ENCODE measurements at regions not wholly inside any gene's neighbourhood (a gene's known extent, or its start where the extent isn't known, plus 50 kb on each side); places are given as distances from the start of the nearest gene placed in this dataset.

DNA sequence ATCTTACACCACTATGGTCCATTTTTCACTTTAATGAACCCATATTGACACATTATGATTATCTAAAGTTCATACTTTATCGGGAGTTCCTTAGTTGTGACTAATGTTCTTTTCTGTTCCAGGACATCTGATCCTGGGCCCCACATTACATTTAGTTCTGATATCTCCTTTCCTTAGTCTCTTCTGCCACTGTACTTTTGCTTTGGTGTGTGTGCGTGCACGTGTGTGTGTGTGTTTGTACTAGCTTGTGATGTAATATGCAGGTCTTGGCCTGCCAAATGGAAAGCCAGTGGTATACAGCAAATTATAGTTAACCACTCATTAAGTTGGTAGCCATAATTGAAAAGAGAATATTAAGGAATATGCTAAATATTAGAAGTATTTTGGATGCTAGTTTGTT, 88.0 kb downstream of the CDC42EP3 start:
- Histone ChIP-seq H3K27ac (ENCODE audit: low read depth, low read length, poor library complexity, severe bottlenecking) (no peak overlapping the region), H3K9ac (ENCODE audit: low read length) (no peak overlapping the region)

GRCh38 chr2:37583867-37584266, 87.6 kb downstream of the CDC42EP3 start:
- no peak overlapping the region for H2AFZ ChIP-seq (ENCODE audit: low read length)
- no peaks in the 10 kb centered on the region for H3K79me2 ChIP-seq (ENCODE audit: insufficient read depth, low read length)
- H3K4me2 ChIP-seq (ENCODE audit: low read length): no peak overlapping the region
- H3K9me3 ChIP-seq (ENCODE audit: low read length): no peaks in the 10 kb centered on the region
- H3K27me3 ChIP-seq (ENCODE audit: insufficient read depth, low read length): no peaks in the 10 kb centered on the region
- H3K36me3 ChIP-seq (ENCODE audit: insufficient read depth, low read length): no peaks in the 10 kb centered on the region
- no peak overlapping the region for H3K9ac ChIP-seq (ENCODE audit: low read length)
- no peak overlapping the region for H3K4me3 ChIP-seq (ENCODE audit: low read depth, low read length, poor library complexity, severe bottlenecking)
- no peaks in the 10 kb centered on the region for H3K9me2 ChIP-seq (ENCODE audit: low read depth, low read length)
- no peak overlapping the region for H3K27ac ChIP-seq (ENCODE audit: low read depth, low read length, poor library complexity, severe bottlenecking)
- TF ChIP-seq, protein P1, sequence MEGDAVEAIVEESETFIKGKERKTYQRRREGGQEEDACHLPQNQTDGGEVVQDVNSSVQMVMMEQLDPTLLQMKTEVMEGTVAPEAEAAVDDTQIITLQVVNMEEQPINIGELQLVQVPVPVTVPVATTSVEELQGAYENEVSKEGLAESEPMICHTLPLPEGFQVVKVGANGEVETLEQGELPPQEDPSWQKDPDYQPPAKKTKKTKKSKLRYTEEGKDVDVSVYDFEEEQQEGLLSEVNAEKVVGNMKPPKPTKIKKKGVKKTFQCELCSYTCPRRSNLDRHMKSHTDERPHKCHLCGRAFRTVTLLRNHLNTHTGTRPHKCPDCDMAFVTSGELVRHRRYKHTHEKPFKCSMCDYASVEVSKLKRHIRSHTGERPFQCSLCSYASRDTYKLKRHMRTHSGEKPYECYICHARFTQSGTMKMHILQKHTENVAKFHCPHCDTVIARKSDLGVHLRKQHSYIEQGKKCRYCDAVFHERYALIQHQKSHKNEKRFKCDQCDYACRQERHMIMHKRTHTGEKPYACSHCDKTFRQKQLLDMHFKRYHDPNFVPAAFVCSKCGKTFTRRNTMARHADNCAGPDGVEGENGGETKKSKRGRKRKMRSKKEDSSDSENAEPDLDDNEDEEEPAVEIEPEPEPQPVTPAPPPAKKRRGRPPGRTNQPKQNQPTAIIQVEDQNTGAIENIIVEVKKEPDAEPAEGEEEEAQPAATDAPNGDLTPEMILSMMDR (IDR thresholded peaks at IDR 0.05; ENCODE audit: low read length): no peak
- no peak for TF ChIP-seq EZH2 (IDR thresholded peaks at IDR 0.05; ENCODE audit: borderline replicate concordance, low read length)
- no peaks in the 10 kb centered on the region for H3F3A ChIP-seq (ENCODE audit: insufficient read depth, low read length)
- no peaks in the 10 kb centered on the region for H4K20me1 ChIP-seq (ENCODE audit: insufficient read depth, low read length)
- no peaks in the 10 kb centered on the region for H3K4me1 ChIP-seq (ENCODE audit: insufficient read depth, low read length, severe bottlenecking)

More for the DNA sequence above, 88.0 kb downstream of the CDC42EP3 start:
- no peak for TF ChIP-seq EZH2 (IDR thresholded peaks at IDR 0.05; ENCODE audit: borderline replicate concordance, low read length)
- TF ChIP-seq, protein P1 (IDR thresholded peaks at IDR 0.05; ENCODE audit: low read length): no peak
- Histone ChIP-seq H4K20me1 (ENCODE audit: insufficient read depth, low read length) (no peaks in the 10 kb centered on the region), H3K4me1 (ENCODE audit: insufficient read depth, low read length, severe bottlenecking) (no peaks in the 10 kb centered on the region), H3K9me3 (ENCODE audit: low read length) (no peaks in the 10 kb centered on the region), H3K79me2 (ENCODE audit: insufficient read depth, low read length) (no peaks in the 10 kb centered on the region), H3F3A (ENCODE audit: insufficient read depth, low read length) (no peaks in the 10 kb centered on the region), H3K9me2 (ENCODE audit: low read depth, low read length) (no peaks in the 10 kb centered on the region), H3K4me3 (ENCODE audit: low read depth, low read length, poor library complexity, severe bottlenecking) (no peak overlapping the region), H3K27me3 (ENCODE audit: insufficient read depth, low read length) (no peaks in the 10 kb centered on the region), H3K36me3 (ENCODE audit: insufficient read depth, low read length) (no peaks in the 10 kb centered on the region), H2AFZ (ENCODE audit: low read length) (no peak overlapping the region), H3K4me2 (ENCODE audit: low read length) (no peak overlapping the region)

DNA sequence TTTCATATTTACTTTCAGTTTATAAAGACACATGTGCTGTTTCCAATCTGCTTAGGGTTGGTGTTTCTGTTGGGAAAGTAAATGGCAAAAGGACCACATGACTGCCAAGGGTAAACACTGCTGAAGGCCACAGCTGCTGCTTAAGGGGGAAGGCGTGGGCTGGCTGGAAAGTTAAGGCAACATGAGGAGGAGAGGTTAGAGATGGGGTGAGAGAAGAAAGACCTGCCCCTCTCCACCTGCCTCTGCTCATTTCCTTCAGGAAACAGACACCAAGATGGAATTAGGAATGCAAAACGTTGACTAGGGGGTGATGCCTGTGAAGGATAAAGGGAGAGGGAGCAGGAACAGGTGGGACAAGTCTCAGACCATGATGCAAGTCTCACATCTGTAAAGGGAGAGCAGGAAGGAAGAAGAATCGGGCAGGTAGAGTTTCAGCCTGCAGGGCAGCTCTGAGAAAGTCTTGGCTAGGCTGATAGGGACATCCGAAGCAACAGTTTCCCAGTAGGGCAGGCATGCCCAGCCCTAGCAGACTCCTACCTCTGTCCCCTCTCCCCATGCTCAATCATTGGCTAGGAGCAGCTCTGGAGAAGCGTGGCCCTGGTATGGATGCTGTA, 86.0 kb downstream of the CDC42EP3 start:
- Histone ChIP-seq H3K9me3 (ENCODE audit: low read length) (no peaks in the 10 kb centered on the region), H3K36me3 (ENCODE audit: insufficient read depth, low read length) (no peaks in the 10 kb centered on the region), H4K20me1 (ENCODE audit: insufficient read depth, low read length) (no peaks in the 10 kb centered on the region), H3F3A (ENCODE audit: insufficient read depth, low read length) (no peaks in the 10 kb centered on the region), H3K4me3 (ENCODE audit: low read depth, low read length, poor library complexity, severe bottlenecking) (no peak overlapping the region), H3K27me3 (ENCODE audit: insufficient read depth, low read length) (no peaks in the 10 kb centered on the region), H3K4me2 (ENCODE audit: low read length) (no peak overlapping the region), H3K9ac (ENCODE audit: low read length) (no peak overlapping the region), H3K27ac (ENCODE audit: low read depth, low read length, poor library complexity, severe bottlenecking) (no peak overlapping the region), H3K4me1 (ENCODE audit: insufficient read depth, low read length, severe bottlenecking) (no peaks in the 10 kb centered on the region), H2AFZ (ENCODE audit: low read length) (no peak overlapping the region), H3K9me2 (ENCODE audit: low read depth, low read length) (no peaks in the 10 kb centered on the region), H3K79me2 (ENCODE audit: insufficient read depth, low read length) (no peaks in the 10 kb centered on the region)
- TF ChIP-seq, protein P1 (IDR thresholded peaks at IDR 0.05; ENCODE audit: low read length): no peak
- no peak for TF ChIP-seq EZH2 (IDR thresholded peaks at IDR 0.05; ENCODE audit: borderline replicate concordance, low read length)
